Pulmonary artery endothelial cell (primary cell): ENCODE measurements at regions not wholly inside any gene's neighbourhood (a gene's known extent, or its start where the extent isn't known, plus 50 kb on each side); places are given as distances from the start of the nearest gene placed in this dataset.
"Not testable (repeated sequence)": the region's sequence is repeated elsewhere in the genome, so short reads cannot be mapped to it uniquely, and the experiment has no call there.

ENCODE experiments used
- DNase-seq: peaks from one replicate; pipeline ENCODE4 v3.0.0-alpha.2; 2011; ENCODE audit warnings: low read depth, low spot score

GRCh38 chr14:26304056-26304455 is 293.8 kb downstream of the NOVA1 start:
- no peak for DNase-seq

GRCh38 chr14:26293909-26294308 is 303.9 kb downstream of the NOVA1 start:
- DNase-seq = no peak

GRCh38 chr14:26289891-26290486 is 307.8 kb downstream of the NOVA1 start:
- DNase-seq = peak; percentile 57

GRCh38 chr14:26286913-26287205 is 311.0 kb downstream of the NOVA1 start:
- no peak for DNase-seq

DNA sequence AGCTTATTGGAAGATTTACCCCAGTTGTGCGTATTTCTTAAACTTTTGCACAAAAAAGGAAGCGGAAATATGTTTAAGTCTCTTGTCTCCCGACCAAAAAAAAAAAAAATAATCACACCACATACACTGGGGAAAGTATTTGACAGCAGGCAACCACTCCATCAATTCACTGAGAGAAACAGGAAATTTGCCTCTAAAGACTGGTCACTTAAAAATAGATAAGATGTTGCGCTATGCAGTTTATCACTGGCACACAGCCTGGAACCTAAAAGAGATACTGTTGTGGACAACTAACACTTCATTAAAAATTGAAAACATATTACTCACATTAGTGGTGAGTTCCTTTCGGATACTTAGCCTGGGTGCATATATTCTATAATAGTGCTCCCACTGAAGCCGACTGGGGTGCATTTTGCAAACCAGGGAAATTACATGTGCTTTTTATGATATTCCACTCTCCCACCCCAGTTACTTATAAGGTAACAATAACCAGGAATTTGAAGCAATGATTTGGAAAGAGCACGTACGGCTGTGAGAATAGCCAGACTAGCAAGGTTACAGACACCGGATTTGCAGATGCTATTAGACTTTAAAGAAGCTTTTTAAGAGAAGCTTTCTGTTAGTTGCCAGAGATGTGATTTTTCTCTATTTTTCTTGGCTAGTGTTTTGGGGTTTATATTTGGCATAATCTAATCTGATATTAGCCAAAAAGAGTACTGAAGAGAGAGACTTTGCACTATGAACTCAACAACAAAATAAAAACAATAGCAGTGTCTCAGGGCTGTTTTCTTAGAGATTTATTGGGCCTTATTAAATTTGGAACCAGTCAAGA is 311.5 kb downstream of the NOVA1 start:
- DNase-seq = no peak

DNA sequence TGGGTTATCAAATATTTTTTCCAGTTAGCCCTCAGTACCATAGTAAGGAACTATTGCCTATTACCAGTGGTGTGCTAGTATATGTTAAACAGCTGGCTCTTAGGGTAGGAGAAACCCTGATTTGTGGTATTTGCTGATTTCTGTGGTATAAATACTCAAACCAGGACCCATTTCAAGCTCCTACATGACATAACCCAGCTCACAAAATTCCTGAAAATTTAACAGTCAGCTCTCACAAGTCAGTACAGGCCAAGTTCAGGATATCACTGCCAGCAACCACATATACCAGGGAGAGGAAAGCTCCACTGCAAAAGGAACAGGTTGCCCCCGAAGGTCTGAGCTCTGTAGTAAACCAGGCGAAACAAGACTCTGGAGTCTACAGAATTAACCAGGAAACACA is 315.3 kb downstream of the NOVA1 start:
- DNase-seq = no peak

DNA sequence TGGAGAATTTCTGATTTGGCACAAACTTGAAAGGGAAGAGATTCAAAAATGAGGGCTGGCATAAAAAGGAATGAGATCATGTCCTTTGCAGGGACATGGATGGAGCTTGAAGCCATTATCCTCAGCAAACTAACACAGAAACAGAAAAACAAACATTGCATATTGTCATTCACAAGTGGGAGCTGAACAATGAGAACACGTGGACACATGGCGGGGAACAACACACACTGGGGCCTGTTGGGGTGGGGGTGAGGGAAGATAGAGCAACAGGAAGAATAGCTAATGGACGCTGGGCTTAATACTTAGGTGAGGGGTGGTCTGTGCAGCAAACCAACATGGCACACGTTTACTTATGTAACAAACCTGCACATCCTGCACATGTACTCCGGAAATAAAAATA is 315.8 kb downstream of the NOVA1 start:
- DNase-seq = not testable (repeated sequence)

DNA sequence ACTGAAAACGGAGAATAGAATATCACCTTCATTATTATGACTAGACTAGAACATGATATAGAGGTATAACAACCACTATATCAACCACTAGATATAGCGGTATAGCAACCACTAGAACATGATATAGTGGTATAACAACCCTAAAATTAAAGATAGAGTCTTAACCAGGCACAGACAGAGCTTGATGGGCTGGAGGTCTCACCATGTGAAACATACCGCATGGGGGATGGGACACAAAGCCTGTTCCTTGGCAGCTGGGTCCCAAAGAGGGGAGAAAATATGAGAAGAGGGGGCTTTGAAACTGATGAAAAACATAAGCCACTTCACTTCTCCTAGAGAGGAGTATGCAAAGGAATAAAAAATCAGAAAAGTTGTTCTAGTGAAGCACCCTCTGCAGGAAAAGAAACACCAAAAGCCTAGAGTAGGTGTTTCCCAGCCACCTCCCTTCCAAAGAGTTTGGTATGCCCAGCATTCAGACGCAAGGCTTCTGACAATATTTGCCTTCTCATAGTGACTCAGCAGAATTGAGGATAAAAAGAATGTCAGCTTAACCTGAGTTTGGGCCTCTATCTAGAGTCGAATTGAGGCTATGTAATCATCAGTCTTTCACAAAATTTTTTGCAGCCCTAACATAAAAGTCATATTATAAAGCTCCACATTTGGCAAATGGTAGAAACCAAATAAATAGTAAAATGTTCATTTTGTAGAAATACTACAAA is 316.4 kb downstream of the NOVA1 start:
- no peak for DNase-seq

DNA sequence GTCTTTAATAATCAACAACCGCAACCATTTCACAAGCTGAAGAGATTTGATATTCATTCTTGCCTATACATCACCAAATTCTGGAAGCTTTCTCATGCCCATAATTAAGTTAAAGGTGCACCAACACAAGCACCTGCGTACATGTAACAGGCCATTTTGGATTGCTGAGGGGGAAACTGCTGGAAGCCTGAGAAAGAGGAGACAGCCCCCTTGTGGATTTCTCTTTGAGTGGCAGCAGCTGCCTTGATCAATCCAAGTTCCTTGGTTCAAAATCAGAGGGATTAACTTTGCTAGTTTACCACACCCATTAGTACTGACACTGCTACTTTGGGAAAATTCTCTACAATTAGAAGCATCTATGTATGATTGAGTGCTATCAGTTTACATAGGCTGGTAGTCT is 321.1 kb downstream of the NOVA1 start:
- DNase-seq = no peak

- no peak for DNase-seq
These were observed 332.6 kb downstream of the NOVA1 start for GRCh38 chr14:26265170-26265685.

GRCh38 chr14:26261368-26262122 is 336.3 kb downstream of the NOVA1 start:
- no peak for DNase-seq

DNA sequence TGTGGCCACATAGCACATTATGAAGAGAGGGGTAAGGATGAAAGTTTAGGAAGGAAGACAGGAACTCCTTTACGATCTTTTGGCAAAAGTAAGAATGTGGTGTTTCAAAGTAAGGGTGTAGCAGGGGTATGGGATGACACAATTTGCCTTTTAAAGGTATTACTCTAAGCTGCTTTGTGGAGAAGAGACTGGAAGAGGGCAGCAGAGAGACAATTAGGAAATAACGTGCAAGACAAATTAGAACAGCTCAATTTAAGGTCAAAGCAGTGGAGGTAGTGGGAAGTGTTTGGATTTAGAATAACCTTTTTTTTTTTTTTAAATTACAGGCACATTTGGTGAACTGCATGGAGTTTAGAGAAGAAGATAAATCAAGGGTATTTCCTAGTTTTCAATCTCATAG is 342.6 kb downstream of the NOVA1 start:
- no peak for DNase-seq

GRCh38 chr14:26252176-26252575 is 345.7 kb downstream of the NOVA1 start:
- DNase-seq = no peak

DNA sequence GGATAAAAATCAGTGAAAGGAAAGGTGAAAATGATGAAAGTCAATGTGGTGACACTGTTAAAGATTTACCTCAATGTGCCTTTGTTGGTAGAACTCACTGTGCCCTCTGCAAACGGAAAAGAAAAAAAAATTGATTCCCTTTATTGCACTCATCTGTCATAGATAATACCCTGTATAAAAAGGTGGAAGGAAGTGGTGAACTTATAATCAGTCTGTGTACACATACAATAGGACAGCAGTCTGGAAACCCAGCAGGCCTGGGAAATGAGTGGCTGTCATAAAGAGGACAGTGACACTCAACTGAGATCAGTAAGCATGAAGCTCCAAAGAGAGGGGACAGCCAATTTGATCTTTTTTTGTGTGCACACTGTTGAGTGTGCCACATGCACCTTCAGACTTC is 364.7 kb downstream of the NOVA1 start:
- no peak for DNase-seq

GRCh38 chr14:26218861-26219260 is 379.0 kb downstream of the NOVA1 start:
- no peak for DNase-seq

- DNase-seq = no peak
These were observed 380.1 kb downstream of the NOVA1 start for GRCh38 chr14:26217778-26218177.

GRCh38 chr14:26216786-26217185 is 381.0 kb downstream of the NOVA1 start:
- no peak for DNase-seq

GRCh38 chr14:26213846-26214575 is 383.8 kb downstream of the NOVA1 start:
- DNase-seq = no peak

GRCh38 chr14:26209699-26210098 is 388.1 kb downstream of the NOVA1 start:
- no peak for DNase-seq

- no peak for DNase-seq
These were observed 391.2 kb downstream of the NOVA1 start for GRCh38 chr14:26206640-26207039.
